ENCODE measurements at regions not wholly inside any gene's neighbourhood (a gene's known extent, or its start where the extent isn't known, plus 50 kb on each side); places are given as distances from the start of the nearest gene placed in this dataset.

GRCh38 chr6:91654357-91654756 is 1067.5 kb upstream of the MAP3K7 start:
- WGBS, 3 donors: 17 to 20% (median 18%) methylated on average over 3 of the region's 3 CpGs
- TF ChIP-seq CTCF (IDR thresholded peaks at IDR 0.05): no peak
- DNase-seq (no peak), ATAC-seq (no peak)
- Histone ChIP-seq H3K27ac (no peak overlapping the region), H3K4me3 (no peak overlapping the region), H3K4me1 (no peaks in the 10 kb centered on the region), H3K27me3 (ENCODE audit: insufficient read depth in 3 of 3, low read length in 2 of 3) (no peaks in the 10 kb centered on the region), H3K9me3 (no peaks in the 10 kb centered on the region), H3K36me3 (ENCODE audit: insufficient read depth in 1 of 2, low read depth in 1 of 2) (no peaks in the 10 kb centered on the region)
- intact Hi-C loops (cut with DNase I): no loop called here

- Histone ChIP-seq H3K4me1 (no peaks in the 10 kb centered on the region), H3K27me3 (ENCODE audit: insufficient read depth in 3 of 3, low read length in 2 of 3) (no peaks in the 10 kb centered on the region), H3K4me3 (no peak overlapping the region), H3K9me3 (no peaks in the 10 kb centered on the region), H3K27ac (no peak overlapping the region), H3K36me3 (ENCODE audit: insufficient read depth in 1 of 2, low read depth in 1 of 2) (no peaks in the 10 kb centered on the region)
- no peak for TF ChIP-seq CTCF (IDR thresholded peaks at IDR 0.05)
- intact Hi-C loops (cut with DNase I): no loop called here
- DNase-seq (no peak), ATAC-seq (no peak)
- 40 to 48% (median 44%) methylated on average over 5 of the region's 5 CpGs for WGBS, 3 donors
Measured at GRCh38 chr6:91653895-91654294, 1067.0 kb upstream of the MAP3K7 start.

GRCh38 chr6:91653076-91653723 is 1066.3 kb upstream of the MAP3K7 start:
- DNase-seq (no peak), ATAC-seq (no peak)
- no peak overlapping the region for H3K27ac ChIP-seq
- H3K27me3 ChIP-seq (ENCODE audit: insufficient read depth in 3 of 3, low read length in 2 of 3): no peaks in the 10 kb centered on the region
- H3K9me3 ChIP-seq: no peaks in the 10 kb centered on the region
- 75 to 80% (median 79%) methylated on average over 6 of the region's 6 CpGs for WGBS, 3 donors
- no peak overlapping the region for H3K4me3 ChIP-seq
- no peaks in the 10 kb centered on the region for H3K36me3 ChIP-seq (ENCODE audit: insufficient read depth in 1 of 2, low read depth in 1 of 2)
- no peaks in the 10 kb centered on the region for H3K4me1 ChIP-seq
- intact Hi-C loops (cut with DNase I): no loop called here
- no peak for TF ChIP-seq CTCF (IDR thresholded peaks at IDR 0.05)

- ATAC-seq: no peak
- intact Hi-C loops (cut with DNase I): no loop called here
- no peaks in the 10 kb centered on the region for H3K9me3 ChIP-seq
- no peaks in the 10 kb centered on the region for H3K4me1 ChIP-seq
- no peak overlapping the region for H3K27ac ChIP-seq
- no peak overlapping the region for H3K4me3 ChIP-seq
- DNase-seq: no peak
- TF ChIP-seq CTCF (IDR thresholded peaks at IDR 0.05): no peak
- no peaks in the 10 kb centered on the region for H3K36me3 ChIP-seq (ENCODE audit: insufficient read depth in 1 of 2, low read depth in 1 of 2)
- no peaks in the 10 kb centered on the region for H3K27me3 ChIP-seq (ENCODE audit: insufficient read depth in 3 of 3, low read length in 2 of 3)
- 2 to 9% (median 6%) methylated on average over 1 of the region's 1 CpG for WGBS, 3 donors
Measured at GRCh38 chr6:91646649-91647048, 1059.8 kb upstream of the MAP3K7 start.

DNA sequence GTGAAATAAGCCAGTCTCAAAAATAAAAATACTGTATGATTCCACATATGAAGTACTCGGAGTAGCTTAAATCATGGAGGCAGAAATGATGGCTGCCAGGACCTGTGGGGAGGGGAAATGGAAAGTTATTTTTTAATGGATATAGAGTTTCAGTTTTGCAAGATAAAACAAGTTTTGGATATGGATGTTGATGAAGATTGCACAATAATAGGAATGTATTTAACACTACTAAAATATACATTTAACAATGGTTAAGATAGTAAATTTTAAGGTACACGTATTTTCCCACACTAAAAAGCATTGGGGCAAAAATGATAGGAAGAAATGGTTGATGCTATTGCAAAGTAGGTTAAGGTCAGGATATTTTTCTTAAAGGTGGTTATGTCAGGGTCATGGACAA is 1058.9 kb upstream of the MAP3K7 start:
- Histone ChIP-seq H3K27me3 (ENCODE audit: insufficient read depth in 3 of 3, low read length in 2 of 3) (no peaks in the 10 kb centered on the region), H3K36me3 (ENCODE audit: insufficient read depth in 1 of 2, low read depth in 1 of 2) (no peaks in the 10 kb centered on the region), H3K4me3 (no peak overlapping the region), H3K4me1 (no peaks in the 10 kb centered on the region), H3K27ac (no peak overlapping the region), H3K9me3 (no peaks in the 10 kb centered on the region)
- TF ChIP-seq CTCF (IDR thresholded peaks at IDR 0.05): no peak
- DNase-seq (no peak), ATAC-seq (no peak)
- intact Hi-C loops (cut with DNase I): no loop called here
- WGBS, 3 donors: 49 to 93% (median 91%) methylated on average over 2 of the region's 2 CpGs
